OCI-LY7 (cell line): ENCODE measurements at regions not wholly inside any gene's neighbourhood (a gene's known extent, or its start where the extent isn't known, plus 50 kb on each side); places are given as distances from the start of the nearest gene placed in this dataset.

Experiments
- BruUV-seq: library from RNA; stranded (reverse); fragments of 400-500 nt; replicated peaks from 2 replicates; lab custom pipeline; 2021; lab: Mats Ljungman, UMichigan
- CTCF ChIA-PET: fragments of 300-600 bp; sonication (Branson Sonifier 250); formaldehyde crosslinking; loops from one replicate; lab custom pipeline; 2022; ENCODE audit warnings: antibody characterized with exemption; ENCODE audit not compliant: unreplicated experiment; lab: Charles Lee
- POLR2A ChIA-PET: fragments of 300-600 bp; sonication (Branson Sonifier 250); formaldehyde crosslinking; loops from one replicate; lab custom pipeline; 2022; ENCODE audit warnings: antibody characterized with exemption; lab: Charles Lee
- DNase-seq: peaks from one replicate; pipeline ENCODE4 v3.0.0-alpha.2; 2015; ENCODE audit warnings: low spot score
- H2AFZ ChIP-seq: fragments of 200-600 bp; sonication (generic), shearing (Covaris generic); 2 replicates; pipeline ENCODE4 v1.6.1; 2014; ENCODE audit warnings: mild to moderate bottlenecking, antibody characterized with exemption, low read length, moderate library complexity
- H3K27ac ChIP-seq: fragments of 200-600 bp; sonication (generic); 2 replicates; pipeline ENCODE4 v1.5.1; 2014; ENCODE audit warnings: mixed run types, low read depth, mild to moderate bottlenecking, moderate library complexity, low read length, inconsistent platforms; ENCODE audit not compliant: poor library complexity, severe bottlenecking
- H3K36me3 ChIP-seq: fragments of 200-600 bp; sonication (generic); 2 replicates; pipeline ENCODE4 v1.6.1; 2014; ENCODE audit warnings: mild to moderate bottlenecking, antibody characterized with exemption, low read length, moderate library complexity, mixed read lengths; ENCODE audit not compliant: insufficient read depth
- H3K4me1 ChIP-seq: fragments of 200-600 bp; sonication (generic); 2 replicates; pipeline ENCODE4 v1.5.1; 2014; ENCODE audit warnings: mild to moderate bottlenecking, low read length; ENCODE audit not compliant: insufficient read depth, poor library complexity, severe bottlenecking
- H3K4me2 ChIP-seq: fragments of 200-600 bp; sonication (generic); 2 replicates; pipeline ENCODE4 v1.6.1; 2014; ENCODE audit warnings: mild to moderate bottlenecking, low read length
- H3K4me3 ChIP-seq: fragments of 200-600 bp; sonication (generic); 2 replicates; pipeline ENCODE4 v1.5.1; 2014; ENCODE audit warnings: mild to moderate bottlenecking, low read depth, low read length; ENCODE audit not compliant: poor library complexity, severe bottlenecking
- H3K79me2 ChIP-seq: fragments of 200-600 bp; sonication (generic); 2 replicates; pipeline ENCODE4 v1.6.1; 2016; ENCODE audit warnings: low read depth, mild to moderate bottlenecking, low read length, moderate library complexity, mixed read lengths; ENCODE audit not compliant: insufficient read depth
- H3K9me2 ChIP-seq: fragments of 200-600 bp; sonication (generic); 2 replicates; pipeline ENCODE4 v1.6.1; 2016; ENCODE audit warnings: mild to moderate bottlenecking, low read length, mixed read lengths; ENCODE audit not compliant: insufficient read depth
- H3K9me3 ChIP-seq: fragments of 200-600 bp; sonication (generic); 2 replicates; pipeline ENCODE4 v1.6.1; 2014; ENCODE audit warnings: mild to moderate bottlenecking, mixed run types, low read length, mixed read lengths
- H4K20me1 ChIP-seq: fragments of 200-600 bp; sonication (generic); 2 replicates; pipeline ENCODE4 v1.6.1; 2014; ENCODE audit warnings: mild to moderate bottlenecking, antibody characterized with exemption, low read length, moderate library complexity, mixed read lengths; ENCODE audit not compliant: insufficient read depth
- CTCF ChIP-seq: fragments of 200-600 bp; sonication (generic); conservative IDR thresholded peaks from 2 replicates; pipeline ENCODE4 v1.5.1; 2014; ENCODE audit warnings: mild to moderate bottlenecking, antibody characterized with exemption, low read length, moderate library complexity, mixed read lengths
- EZH2phosphoT487 ChIP-seq: fragments of 200-600 bp; sonication (generic); IDR thresholded peaks from 2 replicates; pipeline ENCODE4 v1.6.1; 2018; ENCODE audit warnings: low read depth, borderline replicate concordance, mild to moderate bottlenecking, mixed run types, antibody characterized with exemption, low read length, moderate library complexity, mixed read lengths
- intact Hi-C: fragments of 100-400 bp; cut with micrococcal nuclease; formaldehyde crosslinking; loops from one replicate; pipeline ENCODE4 v1.10.0; 2022; ENCODE audit not compliant: unreplicated experiment

GRCh38 chr1:29829448-29830344, 593.4 kb downstream of the PTPRU start:
- no peak overlapping the region for H3K4me2 ChIP-seq
- no peak overlapping the region for H3K4me3 ChIP-seq
- no peak overlapping the region for H2AFZ ChIP-seq
- no TSS peak for BruUV-seq
- TF ChIP-seq CTCF (no peak), EZH2phosphoT487 (no peak)
- CTCF ChIA-PET: no interaction called here
- POLR2A ChIA-PET: no interaction called here
- no peaks in the 10 kb centered on the region for H3K4me1 ChIP-seq
- H3K27ac ChIP-seq: no peak overlapping the region
- no peaks in the 10 kb centered on the region for H3K79me2 ChIP-seq
- no peaks in the 10 kb centered on the region for H3K9me3 ChIP-seq
- H3K36me3 ChIP-seq: no peaks in the 10 kb centered on the region
- intact Hi-C loops: no loop called here
- no peak for DNase-seq
- no peaks in the 10 kb centered on the region for H4K20me1 ChIP-seq
- H3K9me2 ChIP-seq: no peaks in the 10 kb centered on the region

- POLR2A ChIA-PET: no interaction called here
Measured at GRCh38 chr1:29828526-29829447, 592.5 kb downstream of the PTPRU start.

More at GRCh38 chr1:29828526-29829447, 592.5 kb downstream of the PTPRU start:
- H3K79me2 ChIP-seq: no peaks in the 10 kb centered on the region
- no peaks in the 10 kb centered on the region for H3K9me2 ChIP-seq
- CTCF ChIA-PET: interaction anchor here (0.7 kb wide), 1 partner anchor 9 kb away, joined by 3 read pairs; no protein-coding TSS in a partner anchor
- no peak for TF ChIP-seq CTCF
- no peak for TF ChIP-seq EZH2phosphoT487
- no peak overlapping the region for H3K27ac ChIP-seq
- no peaks in the 10 kb centered on the region for H3K9me3 ChIP-seq
- no peak overlapping the region for H2AFZ ChIP-seq
- no peak overlapping the region for H3K4me2 ChIP-seq
- no peak for DNase-seq
- intact Hi-C loops: no loop called here
- no peak overlapping the region for H3K4me3 ChIP-seq
- no peaks in the 10 kb centered on the region for H3K36me3 ChIP-seq
- no TSS peak for BruUV-seq
- H4K20me1 ChIP-seq: no peaks in the 10 kb centered on the region
- no peaks in the 10 kb centered on the region for H3K4me1 ChIP-seq
